H1 (cell line): ENCODE measurements at regions not wholly inside any gene's neighbourhood (a gene's known extent, or its start where the extent isn't known, plus 50 kb on each side); places are given as distances from the start of the nearest gene placed in this dataset.

Experiments used
- CTCF ChIA-PET: fragments of 300-600 bp; sonication (Branson Sonifier 250); formaldehyde crosslinking; loops from one replicate; lab custom pipeline; 2021; ENCODE audit not compliant: partially characterized antibody; lab: Charles Lee
- POLR2A ChIA-PET: fragments of 300-600 bp; sonication (Branson Sonifier 250); formaldehyde crosslinking; loops from one replicate; lab custom pipeline; 2021; ENCODE audit warnings: inconsistent platforms; ENCODE audit not compliant: partially characterized antibody; lab: Charles Lee
- DNase-seq, 2 experiments: peaks; one replicate each; pipeline versions ENCODE4 v3.0.0 to v3.0.0-alpha.2; 2010 to 2022; ENCODE audit warnings: low spot score in 2 of 2, low read depth in 1 of 2, mixed read lengths in 1 of 2
- FAIRE-seq: peaks from 2 replicates; lab custom pipeline; 2011; peaks lifted over from hg19 to GRCh38; lab: Jason Lieb, UNC
- H2AFZ ChIP-seq: 2 replicates; pipeline ENCODE4 v1.8.1; 2012; ENCODE audit warnings: low read length, inconsistent platforms
- H2AK5ac ChIP-seq: 2 replicates; pipeline ENCODE4 v1.6.1; 2013; ENCODE audit warnings: low read depth, low read length
- H2BK120ac ChIP-seq: replicated peaks from 2 replicates; pipeline ENCODE3; 2013; ENCODE audit warnings: low read depth, low read length, inconsistent platforms
- H2BK12ac ChIP-seq: 2 replicates; pipeline ENCODE4 v1.6.1; 2013; ENCODE audit warnings: low read depth, low read length
- H2BK15ac ChIP-seq: 2 replicates; pipeline ENCODE4 v1.6.1; 2013; ENCODE audit warnings: low read length
- H2BK20ac ChIP-seq: 2 replicates; pipeline ENCODE4 v1.6.1; 2013; ENCODE audit warnings: low read length
- H2BK5ac ChIP-seq: 2 replicates; pipeline ENCODE4 v1.6.1; 2013; ENCODE audit warnings: low read depth, low read length
- H3K14ac ChIP-seq: 2 replicates; pipeline ENCODE4 v1.6.1; 2013; ENCODE audit warnings: inconsistent platforms; ENCODE audit not compliant: insufficient read length
- H3K18ac ChIP-seq: 2 replicates; pipeline ENCODE4 v1.6.1; 2013; ENCODE audit warnings: low read length; ENCODE audit errors: extremely low read depth
- H3K23ac ChIP-seq: 2 replicates; pipeline ENCODE4 v1.6.1; 2013; ENCODE audit warnings: inconsistent platforms; ENCODE audit not compliant: insufficient read length
- H3K23me2 ChIP-seq: 2 replicates; pipeline ENCODE4 v1.6.1; 2013; ENCODE audit warnings: low read depth, low read length
- H3K27ac ChIP-seq: 2 replicates; pipeline ENCODE4 v1.6.1; 2011; ENCODE audit warnings: low read depth, low read length, inconsistent platforms
- H3K27me3 ChIP-seq, 4 experiments: replicated peaks in 1 of 4; 1 replicate in 1 of 4; 2 replicates in 3 of 4; pipeline versions ENCODE4 v1.6.1 to v1.8.1; 2011 to 2013; ENCODE audit warnings: low read length in 3 of 4, mild to moderate bottlenecking in 3 of 4, inconsistent platforms in 2 of 4, mixed read lengths in 2 of 4, moderate library complexity in 1 of 4; ENCODE audit not compliant: control insufficient read depth in 3 of 4, insufficient read depth in 3 of 4; ENCODE audit errors: extremely low read depth in 1 of 4
- H3K36me3 ChIP-seq, 4 experiments: 2 replicates each; pipeline versions ENCODE4 v1.6.1 to v1.8.1; 2011 to 2013; ENCODE audit warnings: mild to moderate bottlenecking in 4 of 4, low read length in 3 of 4, moderate library complexity in 2 of 4, control low read depth in 1 of 4, inconsistent platforms in 1 of 4; ENCODE audit not compliant: insufficient read depth in 4 of 4, control insufficient read depth in 2 of 4
- H3K4ac ChIP-seq: replicated peaks from 2 replicates; pipeline ENCODE3; 2013; ENCODE audit warnings: low read length, low read depth, mixed read lengths, inconsistent platforms; ENCODE audit not compliant: insufficient read length
- H3K4me1 ChIP-seq, 4 experiments: replicated peaks in 1 of 4; 1 replicate in 1 of 4; 2 replicates in 3 of 4; pipeline versions ENCODE4 v1.6.1 to v1.8.1; 2011 to 2013; ENCODE audit warnings: low read length in 3 of 4, inconsistent platforms in 2 of 4, mixed read lengths in 1 of 4; ENCODE audit not compliant: insufficient read depth in 4 of 4, control insufficient read depth in 3 of 4
- H3K4me2 ChIP-seq, 2 experiments: 2 replicates each; pipeline versions ENCODE4 v1.6.1 to v1.8.1; 2011 to 2013; ENCODE audit warnings: low read depth in 2 of 2, low read length in 2 of 2, control low read depth in 1 of 2, inconsistent platforms in 1 of 2, mild to moderate bottlenecking in 1 of 2; ENCODE audit not compliant: insufficient read depth in 1 of 2
- H3K4me3 ChIP-seq, 4 experiments: fragments of 200-600, 300-600 bp in 1 of 4; sonication (generic), shearing (Covaris generic), sonication (Bioruptor Twin) in 1 of 4; 2 replicates each; pipeline versions ENCODE4 v1.5.1 to v1.8.1; 2011 to 2016; ENCODE audit warnings: low read length in 4 of 4, low read depth in 3 of 4, control low read depth in 2 of 4, inconsistent platforms in 2 of 4, mild to moderate bottlenecking in 2 of 4, mixed read lengths in 1 of 4, moderate library complexity in 1 of 4; ENCODE audit not compliant: insufficient read depth in 2 of 4; ENCODE audit errors: extremely low read depth in 1 of 4
- H3K56ac ChIP-seq: replicated peaks from 2 replicates; pipeline ENCODE3; 2013; ENCODE audit warnings: low read depth, mild to moderate bottlenecking, mixed read lengths, low read length, inconsistent platforms; ENCODE audit not compliant: insufficient read length
- H3K79me1 ChIP-seq: 2 replicates; pipeline ENCODE4 v1.6.1; 2013; ENCODE audit warnings: low read depth, low read length, control low read depth
- H3K79me2 ChIP-seq, 2 experiments: 2 replicates each; pipeline versions ENCODE4 v1.6.1 to v1.8.1; 2012 to 2013; ENCODE audit warnings: low read length in 2 of 2, mild to moderate bottlenecking in 2 of 2, inconsistent platforms in 1 of 2; ENCODE audit not compliant: insufficient read depth in 2 of 2, control insufficient read depth in 1 of 2
- H3K9ac ChIP-seq, 4 experiments: replicated peaks in 1 of 4; 1 replicate in 1 of 4; 2 replicates in 3 of 4; pipeline versions ENCODE4 v1.6.1 to v1.8.1; 2011 to 2013; ENCODE audit warnings: low read depth in 3 of 4, low read length in 3 of 4, control low read depth in 2 of 4, mild to moderate bottlenecking in 2 of 4, moderate library complexity in 2 of 4, inconsistent platforms in 1 of 4; ENCODE audit errors: extremely low read depth in 1 of 4
- H3K9me3 ChIP-seq, 2 experiments: 2 replicates each; pipeline versions ENCODE4 v1.6.1 to v1.8.1; 2012 to 2013; ENCODE audit warnings: mild to moderate bottlenecking in 2 of 2, moderate library complexity in 2 of 2, control low read depth in 1 of 2, inconsistent platforms in 1 of 2, low read depth in 1 of 2, low read length in 1 of 2, mixed read lengths in 1 of 2; ENCODE audit not compliant: insufficient read depth in 2 of 2
- H4K20me1 ChIP-seq, 2 experiments: replicated peaks in 1 of 2; 2 replicates each; pipeline versions ENCODE3 to v1.8.1; 2011 to 2013; ENCODE audit warnings: inconsistent platforms in 2 of 2, low read length in 2 of 2, mild to moderate bottlenecking in 1 of 2; ENCODE audit not compliant: insufficient read depth in 2 of 2, control insufficient read depth in 1 of 2
- H4K5ac ChIP-seq: 2 replicates; pipeline ENCODE4 v1.6.1; 2013; ENCODE audit warnings: low read length, low read depth, mixed read lengths, inconsistent platforms; ENCODE audit not compliant: insufficient read length
- H4K8ac ChIP-seq: 2 replicates; pipeline ENCODE4 v1.8.0; 2013; ENCODE audit warnings: mild to moderate bottlenecking, moderate library complexity, low read length, inconsistent platforms; ENCODE audit not compliant: insufficient read depth; ENCODE audit errors: extremely low read depth
- H4K91ac ChIP-seq: replicated peaks from 2 replicates; pipeline ENCODE3; 2013; ENCODE audit warnings: low read length, mixed read lengths, inconsistent platforms; ENCODE audit not compliant: insufficient read length
- ATF3 ChIP-seq: IDR thresholded peaks from 2 replicates; pipeline ENCODE4 v1.6.1; 2011; ENCODE audit warnings: low read depth, mild to moderate bottlenecking, low read length; ENCODE audit not compliant: insufficient read depth
- CTCF ChIP-seq, 3 experiments: IDR thresholded peaks; 1 replicate in 2 of 3; 2 replicates in 1 of 3; pipeline versions ENCODE4 v1.5.1 to v1.6.1; 2011; ENCODE audit warnings: low read length in 3 of 3, mild to moderate bottlenecking in 3 of 3, inconsistent platforms in 2 of 3, low read depth in 1 of 3, moderate library complexity in 1 of 3; ENCODE audit not compliant: insufficient read depth in 1 of 3; ENCODE audit errors: control extremely low read depth in 1 of 3
- RNF2 ChIP-seq: fragments of 200-900, 300-1000 bp; sonication (generic); IDR thresholded peaks from 2 replicates; pipeline ENCODE4 v1.7.1; 2016; ENCODE audit warnings: borderline replicate concordance, low read depth, mild to moderate bottlenecking, antibody characterized with exemption, low read length; ENCODE audit not compliant: poor library complexity, severe bottlenecking; ENCODE audit errors: missing control alignments
- SIX5 ChIP-seq: IDR thresholded peaks from 2 replicates; pipeline ENCODE4 v1.6.1; 2011; ENCODE audit warnings: mild to moderate bottlenecking, low read depth, low read length
- SP2 ChIP-seq: IDR thresholded peaks from 2 replicates; pipeline ENCODE4 v1.6.1; 2012; ENCODE audit warnings: mild to moderate bottlenecking, low read length, inconsistent platforms
- WGBS, 2 experiments: shearing (Covaris generic) in 1 of 2; methylation state at CpG; one replicate each; pipeline versions ENCODE4 v1.1.6 to v1.1.7; 2013 to 2015; ENCODE audit warnings: low lambda C conversion rate in 2 of 2, mixed read lengths in 2 of 2, inconsistent platforms in 1 of 2, low coverage in 1 of 2, missing lambda C conversion rate in 1 of 2; ENCODE audit not compliant: insufficient replicate concordance in 2 of 2, insufficient coverage in 1 of 2, insufficient read length in 1 of 2; ENCODE audit errors: extremely low coverage in 1 of 2, missing lambda C conversion rate in 1 of 2; 5-methylcytosine and 5-hydroxymethylcytosine counted together

GRCh38 chr2:19776941-19777514 is 124.8 kb downstream of the TTC32 start:
- H3K56ac ChIP-seq, result no peak overlapping the region
- no peak overlapping the region for H3K4me3 ChIP-seq
- no peak overlapping the region for H4K5ac ChIP-seq
- H3K36me3 ChIP-seq, result no peaks in the 10 kb centered on the region
- no peak overlapping the region for H3K4me2 ChIP-seq
- no peak overlapping the region for H3K14ac ChIP-seq
- ChIA-PET POLR2A (no interaction called here), CTCF (interaction anchor here (0.6 to 1.0 kb wide), 2 partner anchors 18 to 73 kb away, joined by 3 read pairs; no protein-coding TSS in a partner anchor)
- no peaks in the 10 kb centered on the region; a peak in 1 of 7 replicates for H3K27me3 ChIP-seq
- no peak for TF ChIP-seq SP2
- no peak for TF ChIP-seq SIX5
- no peak for TF ChIP-seq CTCF (IDR thresholded peaks at IDR 0.05; ENCODE audit: control extremely low read depth in 1 of 3, insufficient read depth in 1 of 3, low read depth in 1 of 3, low read length in 3 of 3)
- no peak for TF ChIP-seq ATF3
- no peak for TF ChIP-seq RNF2
- H3K18ac ChIP-seq, result no peak overlapping the region
- H3K79me2 ChIP-seq, result no peaks in the 10 kb centered on the region
- H2AFZ ChIP-seq, result no peak overlapping the region
- H3K27ac ChIP-seq, result no peak overlapping the region
- no peaks in the 10 kb centered on the region for H4K20me1 ChIP-seq
- no peaks in the 10 kb centered on the region for H3K9me3 ChIP-seq
- H2BK120ac ChIP-seq, result no peak overlapping the region
- peaks cover 7 to 12% (median 9%) of the 10 kb centered on the region in 4 experiments; a peak in 6 of 7 replicates for H3K4me1 ChIP-seq
- no peak overlapping the region for H4K91ac ChIP-seq
- DNase-seq (no peak), FAIRE-seq (no peak)
- no peak overlapping the region for H2BK15ac ChIP-seq
- no peak overlapping the region for H2BK5ac ChIP-seq
- H2AK5ac ChIP-seq, result no peak overlapping the region
- no peak overlapping the region for H2BK20ac ChIP-seq
- H3K79me1 ChIP-seq, result no peaks in the 10 kb centered on the region
- no peak overlapping the region for H3K4ac ChIP-seq
- no peak overlapping the region for H4K8ac ChIP-seq
- no peak overlapping the region for H3K9ac ChIP-seq
- H3K23ac ChIP-seq, result no peak overlapping the region
- WGBS, 2 experiments, result 72% methylated on average over 6 of the region's 6 CpGs; no CpG with 5 or more reads in 1 of the 2 experiments
- H3K23me2 ChIP-seq, result no peaks in the 10 kb centered on the region
- H2BK12ac ChIP-seq, result no peak overlapping the region
